SW480 (cell line): ENCODE measurements at regions not wholly inside any gene's neighbourhood (a gene's known extent, or its start where the extent isn't known, plus 50 kb on each side); places are given as distances from the start of the nearest gene placed in this dataset.

Source experiments
- DNase-seq: peaks from one replicate; pipeline ENCODE4 v3.0.0-alpha.2; 2016; ENCODE audit warnings: low spot score

DNA sequence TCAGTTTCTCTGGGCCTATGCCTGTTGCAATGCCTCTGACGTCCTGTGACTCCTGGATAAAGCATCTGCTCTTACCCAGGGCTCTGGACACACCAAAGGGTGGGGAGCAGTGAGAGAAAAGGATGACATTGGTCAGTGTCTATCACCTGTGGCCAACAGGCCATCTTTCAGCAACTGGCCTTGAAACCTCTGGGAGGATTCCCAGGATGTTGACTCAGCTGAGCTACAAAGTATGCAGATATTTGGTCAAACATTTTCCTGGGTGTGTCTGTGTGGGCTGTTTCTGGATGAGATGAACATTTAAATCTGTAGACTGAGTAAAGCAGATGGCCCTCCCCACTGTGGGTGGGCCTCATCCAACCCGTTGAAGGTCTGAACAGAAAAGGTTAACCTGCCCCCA is 149.9 kb downstream of the SPATA19 start:
- DNase-seq = peak; percentile 13

GRCh38 chr11:133694701-133695100 is 150.6 kb downstream of the SPATA19 start:
- no peak for DNase-seq

DNA sequence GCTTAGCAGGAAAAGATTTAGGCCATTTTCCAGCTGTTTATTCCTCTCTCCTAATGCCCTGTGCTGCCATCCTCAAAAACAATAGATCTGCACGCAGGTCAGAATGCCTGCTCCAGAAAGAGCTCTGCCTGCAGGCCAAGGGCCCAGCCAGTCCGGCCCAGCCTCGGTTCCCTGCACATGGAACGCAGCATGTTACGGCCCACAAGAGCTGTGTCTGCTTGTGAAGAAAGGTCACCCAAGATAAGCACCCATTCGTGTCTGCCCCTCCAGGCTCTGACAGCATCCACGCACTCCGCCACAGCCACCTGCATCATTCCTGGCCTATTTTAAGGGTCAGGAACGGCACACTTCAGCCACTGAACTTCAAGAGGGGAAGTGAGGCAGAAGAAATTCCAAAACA is 152.2 kb downstream of the SPATA19 start:
- DNase-seq = no peak

DNA sequence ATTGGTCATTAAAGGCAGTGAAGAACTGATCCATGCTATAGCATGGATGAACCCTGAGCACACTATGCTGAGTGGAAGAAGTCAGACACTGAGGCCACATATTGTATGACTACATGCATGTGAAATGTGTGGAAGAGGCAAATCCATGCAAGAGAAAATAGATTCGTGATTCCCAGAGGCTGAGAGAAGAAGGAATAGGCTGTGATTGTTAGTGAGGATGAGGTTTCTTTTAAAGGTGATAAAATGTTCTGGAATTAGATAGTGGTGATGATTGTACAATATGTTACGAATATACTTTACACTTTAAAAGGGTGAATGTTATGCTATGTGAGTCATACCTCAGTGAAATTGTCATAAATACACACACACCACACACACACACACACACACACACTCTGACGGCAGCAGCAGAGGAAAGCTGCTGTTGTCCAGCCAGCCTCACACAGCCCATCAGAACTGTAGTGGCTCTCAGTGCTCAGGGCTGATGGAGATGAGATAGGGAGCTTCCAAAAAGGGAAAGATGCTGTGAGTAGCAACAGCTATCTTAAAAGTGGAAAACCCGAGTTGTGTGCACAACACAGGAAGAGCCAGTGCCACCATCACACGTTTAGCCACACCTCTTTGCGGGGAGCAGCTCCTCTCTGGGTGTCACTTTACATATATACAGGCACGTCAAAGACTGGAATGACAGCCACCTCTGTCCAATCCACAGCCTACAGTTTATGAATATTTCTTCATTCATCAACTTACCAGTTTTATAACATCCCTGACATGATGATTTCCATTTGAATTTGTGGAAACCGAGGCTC is 153.0 kb downstream of the SPATA19 start:
- DNase-seq = peak; percentile 42

GRCh38 chr11:133687781-133688180 is 155.5 kb upstream of the OPCML start:
- DNase-seq = no peak

- DNase-seq = no peak
Observed at GRCh38 chr11:133681901-133682300, 149.6 kb upstream of the OPCML start.

- DNase-seq = no peak
Observed at GRCh38 chr11:133679896-133680295, 147.6 kb upstream of the OPCML start.

GRCh38 chr11:133678191-133678590 is 145.9 kb upstream of the OPCML start:
- DNase-seq = no peak

DNA sequence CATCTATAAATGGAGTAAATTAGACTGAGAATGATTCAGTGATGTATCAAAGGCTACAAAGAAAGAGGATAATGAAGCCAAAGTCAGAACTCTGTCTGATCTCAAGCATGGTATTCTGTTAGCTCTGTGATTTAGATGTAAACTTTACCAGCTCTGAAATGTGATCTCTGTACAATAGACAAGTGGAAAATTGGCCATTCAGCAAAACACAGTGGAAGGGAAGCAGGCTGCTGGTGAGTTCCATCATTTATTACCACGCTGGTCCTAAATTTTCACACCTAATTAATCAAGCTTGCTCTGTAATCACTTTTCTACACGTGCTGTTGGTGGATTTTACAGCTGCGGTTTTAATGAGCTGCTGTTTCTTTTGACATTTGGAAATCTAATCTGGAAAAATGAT is 145.1 kb upstream of the OPCML start:
- DNase-seq = no peak

- no peak for DNase-seq
Observed at GRCh38 chr11:133676265-133676664, 144.0 kb upstream of the OPCML start.

GRCh38 chr11:133669371-133670053 is 137.2 kb upstream of the OPCML start:
- DNase-seq = no peak

DNA sequence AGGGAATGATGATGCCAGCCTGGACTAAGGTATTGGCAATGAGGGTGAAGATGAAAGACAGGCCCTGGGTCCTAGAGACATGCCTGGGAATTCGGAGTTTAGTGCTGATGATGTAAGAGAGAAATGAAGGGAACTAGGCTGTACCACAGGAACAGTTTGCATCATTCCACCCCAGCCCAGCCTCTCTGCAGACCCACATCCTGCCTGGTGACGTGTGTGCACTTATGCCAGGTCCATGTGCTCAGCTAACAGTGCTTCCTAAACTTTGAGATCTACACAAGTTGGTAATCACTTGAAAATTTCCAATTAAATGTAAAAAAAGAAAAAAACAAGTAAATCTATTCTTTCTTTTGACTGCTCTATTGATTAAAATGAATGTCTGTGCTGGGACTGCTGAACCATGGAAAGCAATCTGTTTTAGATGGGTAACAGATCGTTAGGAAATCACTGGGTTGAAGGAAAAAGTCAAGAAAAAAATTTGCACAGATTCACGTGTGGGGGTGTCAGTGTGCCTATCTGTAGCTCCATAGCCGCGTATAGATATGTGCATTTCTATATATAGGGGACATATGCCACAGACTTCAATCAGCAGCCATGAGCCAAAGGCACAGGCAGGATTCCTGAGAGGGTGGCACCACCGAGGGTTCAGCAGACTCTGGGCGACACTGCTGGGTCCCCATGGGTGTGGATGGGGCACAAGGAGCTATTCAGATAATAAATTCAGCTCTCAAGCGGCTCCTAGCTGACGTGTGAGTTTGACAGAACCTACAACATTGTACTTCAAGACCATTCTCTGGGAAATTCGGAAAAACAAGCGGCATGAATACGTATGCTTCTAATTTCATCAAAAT is 131.1 kb upstream of the OPCML start:
- DNase-seq = peak; percentile 31

DNA sequence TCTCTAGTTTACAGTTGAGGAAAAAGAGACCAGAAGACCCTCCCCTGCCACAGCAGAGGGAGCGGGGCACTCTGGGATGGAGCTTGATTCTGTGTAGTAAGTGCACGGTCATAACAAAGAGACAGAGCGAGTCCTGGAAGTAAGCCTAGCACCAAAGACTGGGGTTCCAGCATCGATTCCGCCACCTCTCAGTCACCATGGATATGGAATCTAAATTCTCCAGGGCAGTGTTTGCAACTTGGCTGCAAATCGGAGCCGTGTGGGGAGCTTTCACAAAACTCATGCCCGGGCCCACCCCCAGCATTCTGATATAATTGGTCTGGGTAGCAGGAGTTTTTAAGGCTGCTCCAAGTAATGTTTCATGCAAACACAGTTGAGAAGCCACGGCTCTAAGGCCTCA is 129.5 kb upstream of the OPCML start:
- DNase-seq = no peak

DNA sequence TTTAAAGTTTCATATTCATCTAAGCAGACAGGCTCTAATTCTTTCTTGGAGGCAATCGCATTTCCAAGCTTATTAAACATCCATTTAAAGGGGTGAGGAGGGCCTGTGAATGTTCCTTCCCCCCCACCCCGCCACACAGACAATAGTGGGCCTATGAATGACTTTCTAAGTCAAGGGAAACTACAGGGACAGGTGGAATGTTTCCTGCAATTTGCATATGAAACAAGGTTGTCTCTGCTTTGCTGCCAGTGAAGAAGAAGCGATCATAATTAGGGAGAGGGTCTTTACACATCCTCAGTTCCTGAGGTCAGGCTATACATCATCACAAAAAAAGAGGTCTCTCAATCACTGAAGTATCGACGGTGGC is 127.9 kb upstream of the OPCML start:
- DNase-seq = no peak

DNA sequence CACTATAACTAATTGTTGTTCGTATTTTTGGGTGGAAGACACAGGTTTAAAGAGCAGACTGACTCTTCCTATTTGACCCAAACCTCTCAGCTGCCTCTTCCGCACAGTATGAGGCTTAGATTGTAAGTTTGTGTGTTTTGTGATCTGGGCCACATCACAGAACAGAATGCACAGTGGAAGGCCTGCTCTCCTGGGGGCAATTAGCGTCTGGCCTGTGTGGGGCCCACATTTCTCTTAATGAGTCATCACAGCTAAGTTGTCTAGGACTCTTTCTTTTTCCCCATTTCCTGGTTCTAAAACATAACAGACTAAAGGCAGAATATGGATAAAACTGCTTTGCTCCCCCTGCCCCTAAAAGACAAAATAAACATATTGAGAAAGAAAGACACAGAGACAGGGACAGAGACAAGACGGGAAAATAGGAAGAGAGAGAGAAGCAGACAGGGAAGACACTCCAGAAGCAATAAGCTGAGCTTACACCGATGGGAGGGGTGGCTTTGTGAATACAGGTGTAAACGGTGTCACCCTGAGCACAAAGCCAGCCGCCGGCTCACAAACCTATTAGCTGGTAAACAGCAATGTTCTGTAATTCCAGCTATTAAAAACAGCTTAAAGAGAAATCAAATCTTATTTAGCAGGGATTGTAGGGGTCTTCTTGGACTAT is 127.4 kb upstream of the OPCML start:
- DNase-seq = peak; percentile 71

DNA sequence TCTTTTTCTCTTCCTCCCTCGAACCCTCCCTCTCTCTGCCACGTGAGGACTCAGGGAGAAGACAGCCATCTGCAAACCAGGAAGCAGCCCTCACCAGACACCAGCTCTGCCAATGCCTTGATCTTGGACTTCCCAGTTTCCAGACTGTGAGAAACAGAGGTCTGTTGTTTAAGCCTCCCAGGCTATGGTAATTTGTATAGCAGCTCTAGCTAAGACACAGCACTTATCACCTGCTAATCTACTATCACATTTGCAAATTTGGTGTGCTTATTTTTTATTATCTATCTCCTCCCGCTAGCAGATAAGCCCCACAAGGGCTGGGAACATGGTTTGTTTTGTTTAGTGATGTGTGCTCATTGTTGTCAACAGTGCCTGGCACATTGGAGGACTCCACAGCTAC is 124.8 kb upstream of the OPCML start:
- no peak for DNase-seq

DNA sequence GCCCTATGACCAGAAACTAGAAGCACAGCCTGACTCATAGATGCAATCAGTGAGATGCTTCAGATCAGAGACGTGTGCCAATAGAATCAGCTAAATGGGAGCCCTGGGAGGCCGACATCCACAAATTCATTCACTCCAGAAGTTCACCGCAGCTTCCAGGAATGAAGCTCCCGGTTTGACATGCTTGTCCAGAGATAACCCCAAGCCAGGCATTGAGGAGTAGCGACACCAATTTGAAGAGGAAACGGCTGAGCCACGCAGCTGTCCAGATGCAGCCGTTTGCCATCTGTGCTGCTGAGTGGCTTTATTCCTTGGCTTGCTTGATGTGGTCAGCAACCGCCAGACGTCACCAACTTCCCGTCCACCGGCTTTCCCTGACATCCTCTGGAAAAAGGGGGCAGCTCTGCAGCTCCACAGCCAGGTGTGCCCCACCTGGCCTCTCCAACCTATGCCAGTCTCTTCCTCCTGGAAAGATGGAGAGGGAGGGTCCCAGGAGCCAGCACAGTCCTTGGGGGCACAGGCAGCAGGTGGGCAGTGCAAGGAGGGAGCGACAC is 123.9 kb upstream of the OPCML start:
- peak; percentile 77 for DNase-seq

DNA sequence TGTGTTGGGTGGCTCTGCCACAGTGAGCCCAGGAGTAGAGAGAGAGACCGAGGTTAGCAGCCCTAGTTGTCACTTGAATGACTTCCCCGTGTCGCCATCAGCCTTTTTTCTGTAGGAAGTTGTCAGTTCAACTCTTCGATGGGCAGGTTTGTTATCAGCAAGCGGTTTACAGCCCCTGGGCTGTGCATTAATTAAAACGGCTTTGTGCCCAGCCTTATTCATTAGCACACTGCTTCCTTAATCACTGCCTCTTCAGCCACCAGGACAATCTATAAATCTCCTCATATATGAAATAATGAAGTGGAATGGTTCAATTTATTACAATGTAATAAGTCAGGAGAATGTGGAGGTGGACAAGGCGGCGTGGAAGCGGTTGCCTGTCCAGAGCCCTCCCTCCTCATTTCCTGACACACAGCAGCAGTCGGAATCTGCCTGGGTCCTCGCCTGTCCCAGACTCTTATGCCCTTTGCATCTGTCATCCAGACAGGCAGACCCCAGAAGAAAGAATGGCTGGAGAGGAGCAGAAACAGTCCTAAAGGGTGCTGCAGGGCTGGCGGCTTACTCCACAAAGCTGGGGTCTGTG is 122.4 kb upstream of the OPCML start:
- no peak for DNase-seq

- DNase-seq = no peak
Observed at GRCh38 chr11:133653336-133653735, 121.0 kb upstream of the OPCML start.

- no peak for DNase-seq
Observed at GRCh38 chr11:133650082-133650481, 117.8 kb upstream of the OPCML start.

DNA sequence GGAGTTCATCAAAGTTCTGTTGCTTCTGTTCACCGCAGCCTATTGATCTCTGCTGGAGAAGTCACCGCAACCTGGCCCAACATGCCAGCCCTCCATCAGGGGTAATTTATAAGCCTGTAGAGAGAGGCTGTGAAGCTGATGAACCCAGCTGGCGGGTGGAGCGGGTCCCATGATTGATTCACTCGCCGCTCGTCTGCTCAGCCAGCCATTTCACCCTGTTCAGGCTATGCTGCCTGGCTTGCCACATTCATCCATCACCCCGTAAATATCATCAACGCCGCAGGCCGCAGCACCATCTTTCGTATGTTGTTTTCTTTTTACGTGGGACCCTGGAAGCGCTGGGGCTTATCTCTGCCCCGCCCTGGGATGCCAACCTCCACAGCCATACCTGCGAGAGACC is 116.7 kb upstream of the OPCML start:
- no peak for DNase-seq

- DNase-seq = no peak
Observed at GRCh38 chr11:133639408-133639807, 107.1 kb upstream of the OPCML start.
